PC-3 (cell line): ENCODE measurements at regions not wholly inside any gene's neighbourhood (a gene's known extent, or its start where the extent isn't known, plus 50 kb on each side); places are given as distances from the start of the nearest gene placed in this dataset.
"Not testable (repeated sequence)": the region's sequence is repeated elsewhere in the genome, so short reads cannot be mapped to it uniquely, and the experiment has no call there.

Experiments used
- ATAC-seq: fragments of 200-7000 bp; cut with Tn5 transposase; 2 replicates; pipeline ENCODE4 v1.9.1; 2020; ENCODE audit warnings: mild to moderate bottlenecking, moderate library complexity
- BruUV-seq: library from RNA; stranded (reverse); fragments of 400-500 nt; replicated peaks from 2 replicates; lab custom pipeline; 2021; lab: Mats Ljungman, UMichigan
- CTCF ChIA-PET: fragments of 300-600 bp; sonication (Branson Sonifier 250); formaldehyde crosslinking; loops from one replicate; lab custom pipeline; 2022; ENCODE audit warnings: antibody characterized with exemption; lab: Charles Lee
- POLR2A ChIA-PET: fragments of 300-600 bp; sonication (Branson Sonifier 250); formaldehyde crosslinking; loops from one replicate; lab custom pipeline; 2022; ENCODE audit warnings: antibody characterized with exemption; ENCODE audit not compliant: unreplicated experiment; lab: Charles Lee
- DNase-seq: peaks from one replicate; pipeline ENCODE4 v3.0.0-alpha.2; 2015
- H2AFZ ChIP-seq: fragments of 300-600 bp; sonication (generic); 2 replicates; pipeline ENCODE4 v1.6.0; 2016; ENCODE audit warnings: antibody characterized with exemption, low read length
- H3F3A ChIP-seq: fragments of 300-600 bp; sonication (generic); one replicate; pipeline ENCODE4 v1.6.0; 2017; ENCODE audit warnings: antibody characterized with exemption, low read length, control low read depth, mild to moderate bottlenecking; ENCODE audit not compliant: unreplicated experiment
- H3K27ac ChIP-seq: fragments of 300-600 bp; sonication (generic); 2 replicates; pipeline ENCODE4 v1.5.1; 2016; ENCODE audit warnings: mild to moderate bottlenecking, low read length
- H3K27me3 ChIP-seq: fragments of 300-600 bp; sonication (generic); 2 replicates; pipeline ENCODE4 v1.6.1; 2016; ENCODE audit warnings: low read length, mixed read lengths
- H3K36me3 ChIP-seq: fragments of 300-600 bp; sonication (generic); 2 replicates; pipeline ENCODE4 v1.6.1; 2016; ENCODE audit warnings: low read depth, mixed run types, low read length, mixed read lengths
- H3K4me1 ChIP-seq: fragments of 300-600 bp; sonication (generic); 2 replicates; pipeline ENCODE4 v1.5.1; 2016; ENCODE audit warnings: low read length; ENCODE audit not compliant: insufficient read depth
- H3K4me2 ChIP-seq: fragments of 300-600 bp; sonication (generic); 2 replicates; pipeline ENCODE4 v1.6.0; 2016; ENCODE audit warnings: low read length
- H3K4me3 ChIP-seq: fragments of 300-600 bp; sonication (generic); 2 replicates; pipeline ENCODE4 v1.5.1; 2016; ENCODE audit warnings: mild to moderate bottlenecking, low read length, mixed read lengths
- H3K79me2 ChIP-seq: fragments of 300-600 bp; sonication (generic); 2 replicates; pipeline ENCODE4 v1.6.1; 2017; ENCODE audit warnings: low read length, mixed read lengths
- H3K9ac ChIP-seq: fragments of 300-600 bp; sonication (generic); 2 replicates; pipeline ENCODE4 v1.6.0; 2016; ENCODE audit warnings: mild to moderate bottlenecking, low read length
- H3K9me2 ChIP-seq: fragments of 300-600 bp; sonication (generic); replicated peaks from 2 replicates; pipeline ENCODE4 v1.6.1; 2016; ENCODE audit warnings: mixed run types, low read length, mixed read lengths
- H3K9me3 ChIP-seq: fragments of 300-600 bp; sonication (generic); 2 replicates; pipeline ENCODE4 v1.6.1; 2016; ENCODE audit warnings: low read length, mixed read lengths
- H4K20me1 ChIP-seq: fragments of 300-600 bp; sonication (generic); 2 replicates; pipeline ENCODE4 v1.6.1; 2016; ENCODE audit warnings: low read length, mixed read lengths
- CTCF ChIP-seq: fragments of 300-600 bp; sonication (generic); conservative IDR thresholded peaks from 2 replicates; pipeline ENCODE4 v1.5.1; 2017; ENCODE audit warnings: antibody characterized with exemption, low read depth, mild to moderate bottlenecking, low read length
- EZH2 ChIP-seq: fragments of 300-600 bp; sonication (generic); IDR thresholded peaks from one replicate; pipeline ENCODE4 v1.6.1; 2017; ENCODE audit warnings: antibody characterized with exemption, mild to moderate bottlenecking, low read length; ENCODE audit not compliant: unreplicated experiment
- EZH2phosphoT487 ChIP-seq: fragments of 300-600 bp; sonication (generic); IDR thresholded peaks from 2 replicates; pipeline ENCODE4 v1.6.1; 2018; ENCODE audit warnings: mild to moderate bottlenecking, antibody characterized with exemption, low read length, borderline replicate concordance
- intact Hi-C: fragments of 100-400 bp; cut with micrococcal nuclease; formaldehyde crosslinking; loops from 2 replicates; pipeline ENCODE4 v1.9.0; 2023

GRCh38 chr15:77883012-77883411 is 194.5 kb downstream of the TBC1D2B start:
- H3K9me2 ChIP-seq, H3K9me3 ChIP-seq, H3K27ac ChIP-seq, ATAC-seq, H3K4me1 ChIP-seq, BruUV-seq, H3K4me2 ChIP-seq, H3F3A ChIP-seq, H3K79me2 ChIP-seq, H2AFZ ChIP-seq, DNase-seq, intact Hi-C loops, H3K27me3 ChIP-seq, H3K9ac ChIP-seq, H3K36me3 ChIP-seq, CTCF ChIA-PET, H4K20me1 ChIP-seq, H3K4me3 ChIP-seq, POLR2A ChIA-PET: not testable (repeated sequence)

- ChIA-PET CTCF (no interaction called here), POLR2A (no interaction called here)
- H3K36me3 ChIP-seq: no peaks in the 10 kb centered on the region
- BruUV-seq: no TSS peak
- H3K79me2 ChIP-seq: no peaks in the 10 kb centered on the region
- H3K9me3 ChIP-seq: no peaks in the 10 kb centered on the region
- intact Hi-C loops: no loop called here
- no peak overlapping the region for H3K4me2 ChIP-seq
- no peaks in the 10 kb centered on the region for H3K9me2 ChIP-seq
- DNase-seq: no peak
- H2AFZ ChIP-seq: no peak overlapping the region
- H3K27me3 ChIP-seq: no peaks in the 10 kb centered on the region
- TF ChIP-seq EZH2 (no peak), EZH2phosphoT487 (no peak), CTCF (no peak)
- H3F3A ChIP-seq: no peaks in the 10 kb centered on the region
- H3K4me1 ChIP-seq: no peaks in the 10 kb centered on the region
- no peak overlapping the region for H3K9ac ChIP-seq
- H3K4me3 ChIP-seq: no peak overlapping the region
- H4K20me1 ChIP-seq: no peaks in the 10 kb centered on the region
- no peak overlapping the region for H3K27ac ChIP-seq
- ATAC-seq: no peak
Measured at GRCh38 chr15:77881950-77882349, 195.6 kb downstream of the TBC1D2B start.

GRCh38 chr15:77881535-77881934 is 196.0 kb downstream of the TBC1D2B start:
- H3F3A ChIP-seq, CTCF ChIA-PET, ATAC-seq, H2AFZ ChIP-seq, H3K9ac ChIP-seq, H3K9me3 ChIP-seq, H3K36me3 ChIP-seq, H3K4me2 ChIP-seq, H3K79me2 ChIP-seq, H3K27me3 ChIP-seq, BruUV-seq, H3K9me2 ChIP-seq, H3K4me3 ChIP-seq, intact Hi-C loops, H3K27ac ChIP-seq, DNase-seq, H3K4me1 ChIP-seq, H4K20me1 ChIP-seq, POLR2A ChIA-PET: not testable (repeated sequence)

GRCh38 chr15:77879466-77879865 is 198.0 kb downstream of the TBC1D2B start:
- H3K79me2 ChIP-seq, H3K4me1 ChIP-seq, H3K4me3 ChIP-seq, H3F3A ChIP-seq, intact Hi-C loops, H3K9me3 ChIP-seq, H4K20me1 ChIP-seq, POLR2A ChIA-PET, ATAC-seq, H3K27me3 ChIP-seq, BruUV-seq, H3K27ac ChIP-seq, H3K36me3 ChIP-seq, H3K4me2 ChIP-seq, DNase-seq, H3K9me2 ChIP-seq, CTCF ChIA-PET, H2AFZ ChIP-seq, H3K9ac ChIP-seq: not testable (repeated sequence)
